CD8-positive, alpha-beta memory T cell (primary cell): ENCODE measurements at regions not wholly inside any gene's neighbourhood (a gene's known extent, or its start where the extent isn't known, plus 50 kb on each side); places are given as distances from the start of the nearest gene placed in this dataset.

Experiments
- CTCF ChIA-PET: fragments of 350-600 bp; sonication (Branson Sonifier 250); formaldehyde crosslinking; loops from one replicate; lab custom pipeline; 2021; ENCODE audit warnings: antibody characterized with exemption; lab: Charles Lee
- POLR2A ChIA-PET: fragments of 350-600 bp; sonication (Branson Sonifier 250); formaldehyde crosslinking; loops from one replicate; lab custom pipeline; 2021; ENCODE audit warnings: antibody characterized with exemption; lab: Charles Lee
- DNase-seq, 5 donors: peaks; one replicate each; pipeline versions ENCODE4 v3.0.0 to v3.0.0-alpha.2; 2020 to 2022; ENCODE audit warnings: mixed read lengths in 1 of 5
- H3K27ac ChIP-seq: one replicate; pipeline ENCODE4 v1.7.0; 2013; ENCODE audit warnings: low read depth, mild to moderate bottlenecking, low read length, moderate library complexity
- H3K27me3 ChIP-seq: 2 replicates; pipeline ENCODE4 v1.7.0; 2013; ENCODE audit warnings: low read length, mild to moderate bottlenecking; ENCODE audit not compliant: insufficient read depth, poor library complexity, severe bottlenecking
- H3K36me3 ChIP-seq: 2 replicates; pipeline ENCODE4 v1.7.0; 2013; ENCODE audit warnings: mild to moderate bottlenecking, low read length, moderate library complexity; ENCODE audit not compliant: insufficient read depth
- H3K4me1 ChIP-seq: 2 replicates; pipeline ENCODE4 v1.7.0; 2013; ENCODE audit warnings: mild to moderate bottlenecking, low read length, moderate library complexity; ENCODE audit not compliant: insufficient read depth
- H3K4me3 ChIP-seq: 2 replicates; pipeline ENCODE4 v1.7.0; 2013; ENCODE audit warnings: mild to moderate bottlenecking, low read length
- H3K9me3 ChIP-seq: 2 replicates; pipeline ENCODE4 v1.7.0; 2013; ENCODE audit warnings: mild to moderate bottlenecking, low read length
- H3K27ac Mint-ChIP-seq, 8 donors: one replicate each; pipeline ENCODE4 v1.8.0; 2020 to 2021; ENCODE audit warnings: mixed read lengths in 8 of 8, mild to moderate bottlenecking in 6 of 8, inconsistent platforms in 3 of 8, moderate library complexity in 3 of 8
- H3K27me3 Mint-ChIP-seq, 2 donors: one replicate each; pipeline ENCODE4 v1.8.0; 2020 to 2021; ENCODE audit warnings: mixed read lengths in 2 of 2, mild to moderate bottlenecking in 1 of 2, moderate library complexity in 1 of 2
- H3K36me3 Mint-ChIP-seq, 3 donors: one replicate each; pipeline ENCODE4 v1.8.0; 2020 to 2021; ENCODE audit warnings: mixed read lengths in 3 of 3, inconsistent platforms in 1 of 3, mild to moderate bottlenecking in 1 of 3
- H3K4me1 Mint-ChIP-seq, 3 donors: one replicate each; pipeline ENCODE4 v1.8.0; 2020 to 2021; ENCODE audit warnings: mixed read lengths in 3 of 3, inconsistent platforms in 1 of 3, mild to moderate bottlenecking in 1 of 3
- H3K4me3 Mint-ChIP-seq, 7 donors: one replicate each; pipeline ENCODE4 v1.8.0; 2020 to 2021; ENCODE audit warnings: mixed read lengths in 7 of 7, mild to moderate bottlenecking in 6 of 7, moderate library complexity in 4 of 7, inconsistent platforms in 2 of 7
- H3K9me3 Mint-ChIP-seq, 5 donors: one replicate each; pipeline ENCODE4 v1.8.0; 2020 to 2022; ENCODE audit warnings: mixed read lengths in 5 of 5, mild to moderate bottlenecking in 3 of 5, moderate library complexity in 2 of 5, inconsistent platforms in 1 of 5

GRCh38 chr4:135144498-135144897, 942.9 kb upstream of the PABPC4L start:
- DNase-seq, result no peak
- H3K36me3 Mint-ChIP-seq, result peaks cover 0 to 2% (median 0%) of the 10 kb centered on the region in 3 donors
- no peak overlapping the region for H3K4me3 Mint-ChIP-seq
- Histone ChIP-seq H3K9me3 (no peaks in the 10 kb centered on the region), H3K27ac (no peak overlapping the region), H3K4me1 (no peaks in the 10 kb centered on the region), H3K36me3 (no peaks in the 10 kb centered on the region), H3K4me3 (no peak overlapping the region), H3K27me3 (no peaks in the 10 kb centered on the region)
- POLR2A ChIA-PET, result no interaction called here
- H3K4me1 Mint-ChIP-seq, result no peaks in the 10 kb centered on the region
- peaks cover 1 to 25% (median 5%) of the 10 kb centered on the region in 5 donors for H3K9me3 Mint-ChIP-seq
- no peaks in the 10 kb centered on the region for H3K27me3 Mint-ChIP-seq
- H3K27ac Mint-ChIP-seq, result no peak overlapping the region
- CTCF ChIA-PET, result no interaction called here

GRCh38 chr4:135124196-135124595, 922.6 kb upstream of the PABPC4L start:
- no peaks in the 10 kb centered on the region for H3K4me1 ChIP-seq
- no peaks in the 10 kb centered on the region for H3K36me3 Mint-ChIP-seq
- no peak for DNase-seq
- H3K9me3 Mint-ChIP-seq, result peaks cover 9 to 29% (median 12%) of the 10 kb centered on the region in 5 donors
- POLR2A ChIA-PET, result no interaction called here
- no peak overlapping the region for H3K4me3 Mint-ChIP-seq
- no peak overlapping the region for H3K27ac Mint-ChIP-seq
- H3K27ac ChIP-seq, result no peak overlapping the region
- CTCF ChIA-PET, result no interaction called here
- H3K4me1 Mint-ChIP-seq, result no peaks in the 10 kb centered on the region
- H3K9me3 ChIP-seq, result no peaks in the 10 kb centered on the region
- no peaks in the 10 kb centered on the region for H3K36me3 ChIP-seq
- H3K27me3 ChIP-seq, result no peaks in the 10 kb centered on the region
- no peak overlapping the region for H3K4me3 ChIP-seq
- no peaks in the 10 kb centered on the region for H3K27me3 Mint-ChIP-seq

GRCh38 chr4:135123632-135124031, 922.0 kb upstream of the PABPC4L start:
- Mint-ChIP-seq H3K27me3 (no peaks in the 10 kb centered on the region), H3K27ac (no peak overlapping the region), H3K4me1 (no peaks in the 10 kb centered on the region), H3K36me3 (no peaks in the 10 kb centered on the region), H3K9me3 (peaks cover 9 to 30% (median 15%) of the 10 kb centered on the region in 5 donors), H3K4me3 (no peak overlapping the region)
- Histone ChIP-seq H3K36me3 (no peaks in the 10 kb centered on the region), H3K27ac (no peak overlapping the region), H3K9me3 (no peaks in the 10 kb centered on the region), H3K4me3 (no peak overlapping the region), H3K4me1 (no peaks in the 10 kb centered on the region), H3K27me3 (no peaks in the 10 kb centered on the region)
- ChIA-PET POLR2A (no interaction called here), CTCF (no interaction called here)
- no peak for DNase-seq

GRCh38 chr4:135122457-135122856, 920.9 kb upstream of the PABPC4L start:
- Mint-ChIP-seq H3K4me3 (no peak overlapping the region), H3K27me3 (no peaks in the 10 kb centered on the region), H3K27ac (no peak overlapping the region), H3K4me1 (no peaks in the 10 kb centered on the region), H3K36me3 (no peaks in the 10 kb centered on the region), H3K9me3 (peaks cover 9 to 26% (median 16%) of the 10 kb centered on the region in 5 donors)
- DNase-seq, result no peak
- H3K9me3 ChIP-seq, result no peaks in the 10 kb centered on the region
- H3K27me3 ChIP-seq, result no peaks in the 10 kb centered on the region
- CTCF ChIA-PET, result no interaction called here
- POLR2A ChIA-PET, result no interaction called here
- H3K4me1 ChIP-seq, result no peaks in the 10 kb centered on the region
- no peaks in the 10 kb centered on the region for H3K36me3 ChIP-seq
- H3K27ac ChIP-seq, result no peak overlapping the region
- no peak overlapping the region for H3K4me3 ChIP-seq

GRCh38 chr4:135120195-135120594, 918.6 kb upstream of the PABPC4L start:
- H3K4me1 Mint-ChIP-seq, result no peaks in the 10 kb centered on the region
- POLR2A ChIA-PET, result no interaction called here
- CTCF ChIA-PET, result no interaction called here
- no peaks in the 10 kb centered on the region for H3K27me3 ChIP-seq
- no peak overlapping the region for H3K27ac Mint-ChIP-seq
- no peak overlapping the region for H3K4me3 Mint-ChIP-seq
- no peaks in the 10 kb centered on the region for H3K27me3 Mint-ChIP-seq
- H3K4me3 ChIP-seq, result no peak overlapping the region
- H3K36me3 ChIP-seq, result no peaks in the 10 kb centered on the region
- no peak overlapping the region for H3K27ac ChIP-seq
- H3K9me3 Mint-ChIP-seq, result peaks cover 9 to 38% (median 14%) of the 10 kb centered on the region in 5 donors
- no peaks in the 10 kb centered on the region for H3K4me1 ChIP-seq
- no peaks in the 10 kb centered on the region for H3K36me3 Mint-ChIP-seq
- no peaks in the 10 kb centered on the region for H3K9me3 ChIP-seq
- DNase-seq, result no peak

- Histone ChIP-seq H3K4me1 (no peaks in the 10 kb centered on the region), H3K4me3 (no peak overlapping the region), H3K27ac (no peak overlapping the region), H3K36me3 (no peaks in the 10 kb centered on the region), H3K27me3 (no peaks in the 10 kb centered on the region), H3K9me3 (no peaks in the 10 kb centered on the region)
- no peak for DNase-seq
- POLR2A ChIA-PET, result no interaction called here
- no peaks in the 10 kb centered on the region for H3K27me3 Mint-ChIP-seq
- H3K4me1 Mint-ChIP-seq, result no peaks in the 10 kb centered on the region
- H3K4me3 Mint-ChIP-seq, result no peak overlapping the region
- no peaks in the 10 kb centered on the region for H3K36me3 Mint-ChIP-seq
- peak overlapping the region in 1 of 8 donors; percentile 15 for H3K27ac Mint-ChIP-seq
- peaks cover 7 to 30% (median 11%) of the 10 kb centered on the region in 5 donors for H3K9me3 Mint-ChIP-seq
- CTCF ChIA-PET, result no interaction called here
These were observed 912.5 kb upstream of the PABPC4L start for GRCh38 chr4:135114079-135114478.

GRCh38 chr4:135098061-135098460, 896.5 kb upstream of the PABPC4L start:
- H3K9me3 ChIP-seq, result no peaks in the 10 kb centered on the region
- no peaks in the 10 kb centered on the region for H3K27me3 ChIP-seq
- Mint-ChIP-seq H3K9me3 (peaks cover 2 to 9% (median 5%) of the 10 kb centered on the region in 5 donors), H3K36me3 (no peaks in the 10 kb centered on the region), H3K27ac (no peak overlapping the region), H3K27me3 (no peaks in the 10 kb centered on the region), H3K4me1 (no peaks in the 10 kb centered on the region), H3K4me3 (no peak overlapping the region)
- no peaks in the 10 kb centered on the region for H3K4me1 ChIP-seq
- no peak overlapping the region for H3K4me3 ChIP-seq
- ChIA-PET CTCF (no interaction called here), POLR2A (no interaction called here)
- H3K36me3 ChIP-seq, result no peaks in the 10 kb centered on the region
- H3K27ac ChIP-seq, result no peak overlapping the region
- DNase-seq, result no peak

- CTCF ChIA-PET, result no interaction called here
- H3K27me3 ChIP-seq, result no peaks in the 10 kb centered on the region
- POLR2A ChIA-PET, result no interaction called here
These were observed 871.8 kb upstream of the PABPC4L start for GRCh38 chr4:135073389-135073788.

GRCh38 chr4:135072553-135072952, 871.0 kb upstream of the PABPC4L start:
- Mint-ChIP-seq H3K27me3 (no peaks in the 10 kb centered on the region), H3K9me3 (peaks cover 5 to 25% (median 16%) of the 10 kb centered on the region in 5 donors), H3K4me1 (no peaks in the 10 kb centered on the region), H3K36me3 (no peaks in the 10 kb centered on the region), H3K27ac (no peak overlapping the region), H3K4me3 (no peak overlapping the region)
- Histone ChIP-seq H3K4me1 (no peaks in the 10 kb centered on the region), H3K36me3 (no peaks in the 10 kb centered on the region), H3K4me3 (no peak overlapping the region), H3K9me3 (no peaks in the 10 kb centered on the region), H3K27ac (no peak overlapping the region), H3K27me3 (no peaks in the 10 kb centered on the region)
- no peak for DNase-seq
- POLR2A ChIA-PET, result no interaction called here
- CTCF ChIA-PET, result no interaction called here

More at GRCh38 chr4:135073389-135073788, 871.8 kb upstream of the PABPC4L start:
- H3K4me1 Mint-ChIP-seq, result no peaks in the 10 kb centered on the region
- H3K4me3 ChIP-seq, result no peak overlapping the region
- no peak for DNase-seq
- H3K4me3 Mint-ChIP-seq, result no peak overlapping the region
- H3K4me1 ChIP-seq, result no peaks in the 10 kb centered on the region
- H3K9me3 ChIP-seq, result no peaks in the 10 kb centered on the region
- peaks cover 12 to 30% (median 23%) of the 10 kb centered on the region in 5 donors for H3K9me3 Mint-ChIP-seq
- no peaks in the 10 kb centered on the region for H3K27me3 Mint-ChIP-seq
- H3K36me3 ChIP-seq, result no peaks in the 10 kb centered on the region
- no peaks in the 10 kb centered on the region for H3K36me3 Mint-ChIP-seq
- H3K27ac ChIP-seq, result no peak overlapping the region
- H3K27ac Mint-ChIP-seq, result no peak overlapping the region
